SU-DHL-6 (cell line): ENCODE measurements at regions not wholly inside any gene's neighbourhood (a gene's known extent, or its start where the extent isn't known, plus 50 kb on each side); places are given as distances from the start of the nearest gene placed in this dataset.

Experiments used
- CTCF ChIP-seq: fragments of 200-600 bp; sonication (generic); IDR thresholded peaks from one replicate; pipeline ENCODE4 v1.5.1; 2017; ENCODE audit warnings: antibody characterized with exemption, mild to moderate bottlenecking, low read length, moderate library complexity; ENCODE audit not compliant: insufficient read depth, poor library complexity, severe bottlenecking
- EZH2phosphoT487 ChIP-seq: fragments of 200-600 bp; sonication (generic), shearing (Covaris generic); conservative IDR thresholded peaks from 2 replicates; pipeline ENCODE4 v1.6.1; 2018; ENCODE audit warnings: mild to moderate bottlenecking, antibody characterized with exemption, low read length, moderate library complexity, mixed read lengths

GRCh38 chr2:125427721-125428315, 1228.1 kb upstream of the GYPC start:
- TF ChIP-seq CTCF: no peak
- no peak for TF ChIP-seq EZH2phosphoT487
